ENCODE measurements at regions not wholly inside any gene's neighbourhood (a gene's known extent, or its start where the extent isn't known, plus 50 kb on each side); places are given as distances from the start of the nearest gene placed in this dataset.

- TF ChIP-seq CTCF (conservative IDR thresholded peaks at IDR 0.05 in 1 of 2, IDR thresholded peaks at IDR 0.05 in 1 of 2; ENCODE audit: low read depth in 1 of 2, low read length in 2 of 2) (no peak), EZH2 (IDR thresholded peaks at IDR 0.05; ENCODE audit: low read length, missing control alignments) (no peak)
Measured at GRCh38 chr17:13351046-13351445, 250.7 kb downstream of the HS3ST3A1 start.

All from fibroblast of lung (primary cell).